Lung (tissue), 12 donors: ENCODE measurements at regions not wholly inside any gene's neighbourhood (a gene's known extent, or its start where the extent isn't known, plus 50 kb on each side); places are given as distances from the start of the nearest gene placed in this dataset. TPM values are rescaled to one million over a fixed set of nuclear protein-coding genes. Genes with fewer than 3 reads are reported as not detected.

ENCODE experiments used
- ATAC-seq: fragments of 200-7000 bp; cut with Tn5 transposase; one replicate; pipeline ENCODE4 v1.9.1; 2020; ENCODE audit warnings: moderate number of reproducible peaks; ENCODE audit not compliant: insufficient read depth, low FRiP score
- DNase-seq, 3 donors: peaks; one replicate each; pipeline ENCODE4 v3.0.0-alpha.2; 2013 to 2017
- H3K27ac ChIP-seq, 2 donors: one replicate each; pipeline ENCODE4 v1.5.1; 2013; ENCODE audit warnings: mild to moderate bottlenecking in 2 of 2, moderate library complexity in 2 of 2, control low read depth in 1 of 2, inconsistent platforms in 1 of 2, low read depth in 1 of 2, low read length in 1 of 2
- H3K27me3 ChIP-seq, 3 donors: one replicate each; pipeline ENCODE4 v1.5.1; 2013; ENCODE audit warnings: low read length in 2 of 3; ENCODE audit not compliant: control insufficient read depth in 3 of 3, insufficient read depth in 3 of 3
- H3K36me3 ChIP-seq, 4 donors: one replicate each; pipeline ENCODE4 v1.5.1; 2013; ENCODE audit warnings: low read length in 4 of 4, mild to moderate bottlenecking in 1 of 4, moderate library complexity in 1 of 4; ENCODE audit not compliant: control insufficient read depth in 4 of 4, insufficient read depth in 4 of 4
- H3K4me1 ChIP-seq, 5 donors: one replicate each; pipeline ENCODE4 v1.5.1; 2013; ENCODE audit warnings: low read length in 5 of 5, mild to moderate bottlenecking in 2 of 5, moderate library complexity in 1 of 5; ENCODE audit not compliant: control insufficient read depth in 5 of 5, insufficient read depth in 5 of 5
- H3K4me3 ChIP-seq: one replicate; pipeline ENCODE4 v1.5.1; 2013; ENCODE audit warnings: mild to moderate bottlenecking, control low read depth, moderate library complexity
- H3K9ac ChIP-seq, 2 donors: one replicate each; pipeline ENCODE4 v1.5.1; 2013; ENCODE audit warnings: low read length in 2 of 2, control low read depth in 1 of 2; ENCODE audit not compliant: insufficient read depth in 1 of 2
- H3K9me3 ChIP-seq, 4 donors: one replicate each; pipeline ENCODE4 v1.5.1; 2013; ENCODE audit warnings: low read length in 3 of 4, mild to moderate bottlenecking in 1 of 4, moderate library complexity in 1 of 4; ENCODE audit not compliant: control insufficient read depth in 4 of 4, insufficient read depth in 3 of 4
- CTCF ChIP-seq: IDR thresholded peaks from 2 replicates; pipeline ENCODE4 v1.5.1; 2012; ENCODE audit warnings: mild to moderate bottlenecking; ENCODE audit errors: control extremely low read depth, extremely low read depth
- WGBS, 2 donors: extraction: QIAGEN DNeasy Blood & Tissue Kit; methylation state at CpG; one replicate each; pipeline ENCODE4 v1.1.7; 2013; 5-methylcytosine and 5-hydroxymethylcytosine counted together
- small RNA-seq: library from RNA; depleted of rRNA; stranded (forward); fragments of <200 nt; gene quantifications from one replicate; pipeline ENCODE3, GENCODE V24; 2014; ENCODE audit warnings: low replicate concordance
- donor health status: control.
- donor health status: control.
- donor health status: Bipolar disorder and iron deficiency.
- donor health status: healthy.
- donor health status: DM: yes; HTN: yes; CAD: no.

- Histone ChIP-seq H3K4me3 (no peak overlapping the region), H3K36me3 (no peaks in the 10 kb centered on the region), H3K27ac (no peak overlapping the region), H3K9ac (no peak overlapping the region), H3K4me1 (no peaks in the 10 kb centered on the region), H3K9me3 (peaks cover 0 to 35% (median 4%) of the 10 kb centered on the region in 4 donors), H3K27me3 (no peaks in the 10 kb centered on the region)
- whole genome bisulfite sequencing, 2 donors, result 76 to 77% methylated on average over 39 of the region's 39 CpGs
- DNase-seq (no peak), ATAC-seq (no peak)
- TF ChIP-seq CTCF, result no peak
Measured at GRCh38 chr9:61673664-61674381, 484.0 kb downstream of the SPATA31A7 start.

GRCh38 chr9:61674465-61674864 lies 484.6 kb downstream of the SPATA31A7 start:
- no peak for DNase-seq

GRCh38 chr9:61674882-61675281 lies 485.0 kb downstream of the SPATA31A7 start:
- ATAC-seq, result no peak
- no peak for TF ChIP-seq CTCF

More at GRCh38 chr9:61674465-61674864, 484.6 kb downstream of the SPATA31A7 start:
- TF ChIP-seq CTCF, result no peak
- no peak overlapping the region for H3K4me3 ChIP-seq
- peaks cover 0 to 30% (median under 1%) of the 10 kb centered on the region in 4 donors for H3K9me3 ChIP-seq
- H3K27ac ChIP-seq, result no peak overlapping the region
- H3K36me3 ChIP-seq, result no peaks in the 10 kb centered on the region
- 84 to 86% methylated on average over 18 of the region's 18 CpGs for WGBS, 2 donors
- ATAC-seq, result no peak
- H3K27me3 ChIP-seq, result no peaks in the 10 kb centered on the region
- no peak overlapping the region for H3K9ac ChIP-seq
- H3K4me1 ChIP-seq, result no peaks in the 10 kb centered on the region

More at GRCh38 chr9:61674882-61675281, 485.0 kb downstream of the SPATA31A7 start:
- WGBS, 2 donors, result 80 to 86% methylated on average over 7 of the region's 7 CpGs
- Histone ChIP-seq H3K4me3 (no peak overlapping the region), H3K9me3 (peaks cover 0 to 27% (median 0%) of the 10 kb centered on the region in 4 donors), H3K27me3 (no peaks in the 10 kb centered on the region), H3K9ac (no peak overlapping the region), H3K36me3 (no peaks in the 10 kb centered on the region), H3K4me1 (no peaks in the 10 kb centered on the region), H3K27ac (no peak overlapping the region)
- no peak for DNase-seq

Small RNAs in the stretch of these regions (small RNA-seq; reads per million reads assigned to genes)
- gene RF00019, result not detected
